HFFc6 (cell line): ENCODE measurements at regions not wholly inside any gene's neighbourhood (a gene's known extent, or its start where the extent isn't known, plus 50 kb on each side); places are given as distances from the start of the nearest gene placed in this dataset.
"Not testable (repeated sequence)": the region's sequence is repeated elsewhere in the genome, so short reads cannot be mapped to it uniquely, and the experiment has no call there.

Experiments
- DNase-seq: peaks from one replicate; pipeline ENCODE4 v3.0.0-alpha.2; 2018
- H3K27ac Mint-ChIP-seq: 2 replicates; pipeline ENCODE4 v1.8.0; 2020; ENCODE audit warnings: mild to moderate bottlenecking, mixed read lengths
- H3K27me3 Mint-ChIP-seq: 2 replicates; pipeline ENCODE4 v1.8.0; 2021; ENCODE audit warnings: mild to moderate bottlenecking, moderate library complexity, mixed read lengths; ENCODE audit not compliant: insufficient read depth
- H3K36me3 Mint-ChIP-seq: 2 replicates; pipeline ENCODE4 v1.8.0; 2021; ENCODE audit warnings: low read depth, mixed read lengths
- H3K4me1 Mint-ChIP-seq: 2 replicates; pipeline ENCODE4 v1.8.0; 2020; ENCODE audit warnings: low read depth, mixed read lengths
- H3K4me3 Mint-ChIP-seq: 2 replicates; pipeline ENCODE4 v1.8.0; 2020; ENCODE audit warnings: mild to moderate bottlenecking, moderate library complexity, mixed read lengths
- H3K9me3 Mint-ChIP-seq: 2 replicates; pipeline ENCODE4 v1.8.0; 2020; ENCODE audit warnings: mild to moderate bottlenecking, mixed read lengths
- CTCF ChIP-seq: fragments of 200-600 bp; sonication (generic); IDR thresholded peaks from 2 replicates; pipeline ENCODE4 v1.5.0; 2021; ENCODE audit warnings: antibody characterized with exemption, mild to moderate bottlenecking

- Mint-ChIP-seq H3K36me3 (peaks cover 5% of the 10 kb centered on the region; the same call in 1 of the 2 replicates), H3K4me1 (peaks cover 12% of the 10 kb centered on the region; the same call in 1 of the 2 replicates), H3K27ac (no peak overlapping the region; the same call in 1 of the 2 replicates), H3K27me3 (no peaks in the 10 kb centered on the region), H3K4me3 (peak overlapping the region; percentile 81; the same call in 1 of the 2 replicates), H3K9me3 (no peaks in the 10 kb centered on the region; the same call in 1 of the 2 replicates)
- no peak for DNase-seq
- no peak for TF ChIP-seq CTCF
These were observed 82.3 kb upstream of the FREM1 start for GRCh38 chr9:14992516-14992915.

GRCh38 chr9:14992081-14992480 is 81.9 kb upstream of the FREM1 start:
- H3K4me1 Mint-ChIP-seq, result peaks cover 12% of the 10 kb centered on the region; the same call in 1 of the 2 replicates
- TF ChIP-seq CTCF, result no peak
- no peak for DNase-seq
- no peaks in the 10 kb centered on the region; the same call in 1 of the 2 replicates for H3K9me3 Mint-ChIP-seq
- peaks cover 5% of the 10 kb centered on the region; the same call in 1 of the 2 replicates for H3K36me3 Mint-ChIP-seq
- H3K27me3 Mint-ChIP-seq, result no peaks in the 10 kb centered on the region
- peak overlapping the region; percentile 81 for H3K4me3 Mint-ChIP-seq
- peak overlapping the region; percentile 14; the same call in 1 of the 2 replicates for H3K27ac Mint-ChIP-seq

GRCh38 chr9:14990647-14991046 is 80.4 kb upstream of the FREM1 start:
- H3K4me3 Mint-ChIP-seq, H3K9me3 Mint-ChIP-seq, H3K27ac Mint-ChIP-seq, DNase-seq, H3K36me3 Mint-ChIP-seq, H3K27me3 Mint-ChIP-seq: not testable (repeated sequence)
- H3K4me1 Mint-ChIP-seq, result peaks cover 12% of the 10 kb centered on the region; the same call in 1 of the 2 replicates

GRCh38 chr9:14989811-14990210 is 79.6 kb upstream of the FREM1 start:
- peaks cover 12% of the 10 kb centered on the region; the same call in 1 of the 2 replicates for H3K4me1 Mint-ChIP-seq
- H3K36me3 Mint-ChIP-seq, result peaks cover 5% of the 10 kb centered on the region; the same call in 1 of the 2 replicates
- no peak for DNase-seq
- H3K9me3 Mint-ChIP-seq, result no peaks in the 10 kb centered on the region; the same call in 1 of the 2 replicates
- H3K27ac Mint-ChIP-seq, result no peak overlapping the region
- no peak for TF ChIP-seq CTCF
- H3K27me3 Mint-ChIP-seq, result no peaks in the 10 kb centered on the region
- no peak overlapping the region for H3K4me3 Mint-ChIP-seq

- not testable (repeated sequence) for H3K27ac Mint-ChIP-seq, H3K9me3 Mint-ChIP-seq, DNase-seq, H3K4me3 Mint-ChIP-seq, H3K36me3 Mint-ChIP-seq, H3K27me3 Mint-ChIP-seq
- H3K4me1 Mint-ChIP-seq, result peaks cover 12% of the 10 kb centered on the region; the same call in 1 of the 2 replicates
These were observed 79.1 kb upstream of the FREM1 start for GRCh38 chr9:14989336-14989735.

GRCh38 chr9:14987858-14988257 is 77.6 kb upstream of the FREM1 start:
- TF ChIP-seq CTCF, result no peak
- peaks cover 12% of the 10 kb centered on the region; the same call in 1 of the 2 replicates for H3K4me1 Mint-ChIP-seq
- no peak overlapping the region for H3K27ac Mint-ChIP-seq
- no peaks in the 10 kb centered on the region for H3K27me3 Mint-ChIP-seq
- H3K4me3 Mint-ChIP-seq, result no peak overlapping the region
- no peaks in the 10 kb centered on the region; the same call in 1 of the 2 replicates for H3K9me3 Mint-ChIP-seq
- DNase-seq, result no peak
- peaks cover 5% of the 10 kb centered on the region; the same call in 1 of the 2 replicates for H3K36me3 Mint-ChIP-seq

- Mint-ChIP-seq H3K27ac (no peak overlapping the region), H3K4me3 (no peak overlapping the region)
- DNase-seq, result no peak
These were observed 75.2 kb upstream of the FREM1 start for GRCh38 chr9:14985419-14985818.

More at GRCh38 chr9:14985419-14985818, 75.2 kb upstream of the FREM1 start:
- TF ChIP-seq CTCF, result no peak
- peaks cover 5% of the 10 kb centered on the region for H3K27me3 Mint-ChIP-seq
- no peaks in the 10 kb centered on the region; the same call in 1 of the 2 replicates for H3K9me3 Mint-ChIP-seq
- no peaks in the 10 kb centered on the region for H3K36me3 Mint-ChIP-seq
- no peaks in the 10 kb centered on the region for H3K4me1 Mint-ChIP-seq
